ENCODE measurements at regions not wholly inside any gene's neighbourhood (a gene's known extent, or its start where the extent isn't known, plus 50 kb on each side); places are given as distances from the start of the nearest gene placed in this dataset.

- TF ChIP-seq CTCF (conservative IDR thresholded peaks at IDR 0.05) (no peak), ZFX (IDR thresholded peaks at IDR 0.05) (no peak)
- H3K27ac ChIP-seq = no peak overlapping the region
Measured at GRCh38 chr3:13261104-13261830, 158.9 kb downstream of the NUP210 start.

- TF ChIP-seq ZFX (IDR thresholded peaks at IDR 0.05) = no peak
- TF ChIP-seq CTCF (conservative IDR thresholded peaks at IDR 0.05) = no peak
- no peak overlapping the region for H3K27ac ChIP-seq
Measured at GRCh38 chr3:13260259-13261103, 159.6 kb downstream of the NUP210 start.

- no peak for TF ChIP-seq ZFX (IDR thresholded peaks at IDR 0.05)
- no peak for TF ChIP-seq CTCF (conservative IDR thresholded peaks at IDR 0.05)
- no peak overlapping the region for H3K27ac ChIP-seq
Measured at GRCh38 chr3:13259831-13260230, 160.3 kb downstream of the NUP210 start.

- H3K27ac ChIP-seq = no peak overlapping the region
- no peak for TF ChIP-seq ZFX (IDR thresholded peaks at IDR 0.05)
- TF ChIP-seq CTCF (conservative IDR thresholded peaks at IDR 0.05) = no peak
Measured at GRCh38 chr3:13258986-13259514, 161.1 kb downstream of the NUP210 start.

GRCh38 chr3:13258280-13258679 is 161.8 kb downstream of the NUP210 start:
- no peak overlapping the region for H3K27ac ChIP-seq
- TF ChIP-seq CTCF (conservative IDR thresholded peaks at IDR 0.05) = no peak
- no peak for TF ChIP-seq ZFX (IDR thresholded peaks at IDR 0.05)

- TF ChIP-seq ZFX (IDR thresholded peaks at IDR 0.05) = no peak
- no peak for TF ChIP-seq CTCF (conservative IDR thresholded peaks at IDR 0.05)
- H3K27ac ChIP-seq = no peak overlapping the region
Measured at GRCh38 chr3:13257666-13258065, 162.5 kb downstream of the NUP210 start.

- TF ChIP-seq CTCF (conservative IDR thresholded peaks at IDR 0.05) (no peak), ZFX (IDR thresholded peaks at IDR 0.05) (no peak)
Measured at GRCh38 chr3:13256845-13257244, 163.3 kb downstream of the NUP210 start.

More at GRCh38 chr3:13256845-13257244, 163.3 kb downstream of the NUP210 start:
- H3K27ac ChIP-seq = no peak overlapping the region
